ENCODE measurements at regions not wholly inside any gene's neighbourhood (a gene's known extent, or its start where the extent isn't known, plus 50 kb on each side); places are given as distances from the start of the nearest gene placed in this dataset.

DNA sequence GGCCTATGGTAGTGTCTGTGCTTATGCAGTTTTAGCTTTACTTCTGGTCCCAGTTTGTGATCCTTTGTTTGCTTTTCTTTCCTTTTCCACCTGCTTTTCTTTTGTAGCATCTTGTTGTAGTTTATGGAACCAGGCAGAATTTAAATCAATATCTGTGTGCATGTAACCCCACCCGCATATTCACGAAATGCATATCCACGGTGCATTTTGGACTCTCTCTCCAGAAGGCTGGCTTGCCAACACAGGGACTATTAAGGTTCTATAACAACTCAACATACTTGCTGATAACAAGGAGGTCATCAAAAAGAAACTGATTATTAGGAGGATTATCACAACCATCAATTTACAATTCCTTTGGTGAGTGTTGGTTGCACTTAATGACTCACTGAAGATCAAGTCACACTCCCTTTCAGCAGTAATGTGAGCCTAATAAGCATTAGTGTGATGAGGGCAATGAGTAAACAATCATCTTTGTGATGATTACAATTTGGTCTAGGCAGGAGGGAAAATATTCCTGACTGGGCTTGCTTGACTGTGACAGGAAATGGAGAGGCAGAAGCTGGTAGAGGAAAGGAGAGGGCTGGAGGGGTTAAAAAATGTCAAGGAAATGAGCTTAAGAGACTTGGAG, 378.6 kb downstream of the REEP3 start:
- TF ChIP-seq, protein P1, sequence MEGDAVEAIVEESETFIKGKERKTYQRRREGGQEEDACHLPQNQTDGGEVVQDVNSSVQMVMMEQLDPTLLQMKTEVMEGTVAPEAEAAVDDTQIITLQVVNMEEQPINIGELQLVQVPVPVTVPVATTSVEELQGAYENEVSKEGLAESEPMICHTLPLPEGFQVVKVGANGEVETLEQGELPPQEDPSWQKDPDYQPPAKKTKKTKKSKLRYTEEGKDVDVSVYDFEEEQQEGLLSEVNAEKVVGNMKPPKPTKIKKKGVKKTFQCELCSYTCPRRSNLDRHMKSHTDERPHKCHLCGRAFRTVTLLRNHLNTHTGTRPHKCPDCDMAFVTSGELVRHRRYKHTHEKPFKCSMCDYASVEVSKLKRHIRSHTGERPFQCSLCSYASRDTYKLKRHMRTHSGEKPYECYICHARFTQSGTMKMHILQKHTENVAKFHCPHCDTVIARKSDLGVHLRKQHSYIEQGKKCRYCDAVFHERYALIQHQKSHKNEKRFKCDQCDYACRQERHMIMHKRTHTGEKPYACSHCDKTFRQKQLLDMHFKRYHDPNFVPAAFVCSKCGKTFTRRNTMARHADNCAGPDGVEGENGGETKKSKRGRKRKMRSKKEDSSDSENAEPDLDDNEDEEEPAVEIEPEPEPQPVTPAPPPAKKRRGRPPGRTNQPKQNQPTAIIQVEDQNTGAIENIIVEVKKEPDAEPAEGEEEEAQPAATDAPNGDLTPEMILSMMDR (IDR thresholded peaks at IDR 0.05; ENCODE audit: insufficient read depth, low read length, poor library complexity, severe bottlenecking): no peak
- no peak for DNase-seq (ENCODE audit: low read depth)

DNA sequence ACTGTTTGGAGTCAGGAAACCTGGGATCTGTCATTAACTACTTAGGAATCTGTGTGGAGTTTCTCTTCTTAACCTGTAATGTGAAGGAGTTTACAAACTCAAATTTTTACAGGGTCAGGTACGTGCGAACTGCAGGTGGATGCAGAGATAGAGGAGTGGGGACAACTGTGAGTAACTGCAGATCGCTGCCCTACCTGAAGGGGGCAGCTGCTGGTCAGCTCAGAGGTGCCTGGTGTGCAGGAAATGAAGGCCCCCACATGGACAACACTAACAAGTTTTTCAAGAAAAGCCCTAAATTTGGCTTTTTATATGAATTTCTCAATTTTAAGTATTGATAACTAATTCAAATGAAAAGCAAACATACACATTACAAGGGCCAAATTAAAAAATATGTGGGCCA, 380.0 kb downstream of the REEP3 start:
- TF ChIP-seq, protein P1 (IDR thresholded peaks at IDR 0.05; ENCODE audit: insufficient read depth, low read length, poor library complexity, severe bottlenecking): no peak
- Histone ChIP-seq H3K27me3 (ENCODE audit: control insufficient read depth, insufficient read depth, low read length) (no peaks in the 10 kb centered on the region), H3K4me3 (ENCODE audit: low read depth, low read length) (no peak overlapping the region), H3K36me3 (ENCODE audit: control insufficient read depth, insufficient read depth, low read length) (no peaks in the 10 kb centered on the region)
- DNase-seq (ENCODE audit: low read depth): no peak

More for the DNA sequence above, 378.6 kb downstream of the REEP3 start:
- Histone ChIP-seq H3K4me3 (ENCODE audit: low read depth, low read length) (no peak overlapping the region), H3K27me3 (ENCODE audit: control insufficient read depth, insufficient read depth, low read length) (no peaks in the 10 kb centered on the region), H3K36me3 (ENCODE audit: control insufficient read depth, insufficient read depth, low read length) (no peaks in the 10 kb centered on the region)

DNA sequence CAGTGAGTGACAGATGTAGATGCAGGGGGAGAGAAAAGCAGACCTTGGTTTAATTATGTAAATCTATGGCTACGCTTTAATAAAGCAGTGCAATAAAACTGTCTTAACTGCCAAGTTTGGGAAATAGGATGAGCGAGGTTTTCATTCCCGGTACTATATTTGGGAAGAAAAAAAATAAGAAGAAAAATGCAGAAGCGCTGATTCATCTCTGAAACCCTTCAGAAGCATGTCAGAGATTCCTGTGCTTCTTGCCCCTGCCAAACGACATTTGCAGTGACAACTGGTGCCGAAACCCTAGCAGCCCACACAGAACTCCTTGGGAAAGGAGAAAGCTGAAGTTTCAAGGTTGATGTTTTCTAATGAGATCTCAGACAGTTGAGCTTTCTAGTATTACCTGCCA, 380.7 kb downstream of the REEP3 start:
- no peaks in the 10 kb centered on the region for H3K27me3 ChIP-seq (ENCODE audit: control insufficient read depth, insufficient read depth, low read length)
- DNase-seq (ENCODE audit: low read depth): no peak
- H3K36me3 ChIP-seq (ENCODE audit: control insufficient read depth, insufficient read depth, low read length): no peaks in the 10 kb centered on the region
- H3K4me3 ChIP-seq (ENCODE audit: low read depth, low read length): no peak overlapping the region
- TF ChIP-seq, protein P1 (IDR thresholded peaks at IDR 0.05; ENCODE audit: insufficient read depth, low read length, poor library complexity, severe bottlenecking): no peak

DNA sequence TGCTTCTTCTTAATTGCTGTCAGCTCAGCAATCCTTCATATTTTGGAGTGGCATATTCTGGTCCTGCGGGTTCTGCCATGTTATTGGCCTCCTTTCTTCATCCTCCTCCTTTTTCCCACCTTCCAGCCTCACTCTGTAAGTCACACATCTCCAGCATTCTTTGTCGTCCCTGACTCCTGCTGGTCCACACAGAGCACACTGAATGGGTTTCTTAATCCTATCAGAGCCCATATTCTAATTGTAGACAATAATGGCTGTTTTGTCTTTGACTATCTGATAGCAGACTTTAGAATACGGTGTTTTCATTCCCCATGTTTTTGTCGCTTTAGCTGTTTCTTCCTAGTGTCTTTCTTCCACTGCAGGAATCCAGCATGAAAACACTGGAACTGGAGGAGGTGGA, 389.6 kb downstream of the REEP3 start:
- TF ChIP-seq, protein P1 (IDR thresholded peaks at IDR 0.05; ENCODE audit: insufficient read depth, low read length, poor library complexity, severe bottlenecking): no peak
- DNase-seq (ENCODE audit: low read depth): no peak
- H3K4me3 ChIP-seq (ENCODE audit: low read depth, low read length): no peak overlapping the region
- H3K27me3 ChIP-seq (ENCODE audit: control insufficient read depth, insufficient read depth, low read length): no peaks in the 10 kb centered on the region
- H3K36me3 ChIP-seq (ENCODE audit: control insufficient read depth, insufficient read depth, low read length): no peaks in the 10 kb centered on the region

DNA sequence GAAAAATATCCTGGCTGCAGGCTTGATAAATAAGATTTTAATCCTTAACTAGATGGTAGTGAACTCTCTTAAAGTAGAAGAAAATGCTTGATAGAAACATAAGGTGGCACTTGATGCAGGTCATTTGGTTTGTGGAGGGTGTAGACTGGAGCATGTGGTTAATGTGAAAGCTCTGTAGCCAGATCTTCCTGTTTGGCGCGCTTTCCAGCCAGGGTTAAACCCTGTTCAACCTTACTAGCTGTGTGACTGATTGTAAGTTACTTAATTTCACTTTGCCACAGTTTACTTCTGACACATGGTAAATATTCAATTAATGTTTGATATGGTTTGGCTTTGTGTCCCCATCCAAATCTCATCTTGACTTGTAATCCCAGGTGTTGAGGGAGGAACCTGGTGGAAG, 394.0 kb downstream of the REEP3 start:
- no peaks in the 10 kb centered on the region for H3K36me3 ChIP-seq (ENCODE audit: control insufficient read depth, insufficient read depth, low read length)
- no peak for DNase-seq (ENCODE audit: low read depth)
- H3K4me3 ChIP-seq (ENCODE audit: low read depth, low read length): no peak overlapping the region
- no peaks in the 10 kb centered on the region for H3K27me3 ChIP-seq (ENCODE audit: control insufficient read depth, insufficient read depth, low read length)
- TF ChIP-seq, protein P1 (IDR thresholded peaks at IDR 0.05; ENCODE audit: insufficient read depth, low read length, poor library complexity, severe bottlenecking): no peak

DNA sequence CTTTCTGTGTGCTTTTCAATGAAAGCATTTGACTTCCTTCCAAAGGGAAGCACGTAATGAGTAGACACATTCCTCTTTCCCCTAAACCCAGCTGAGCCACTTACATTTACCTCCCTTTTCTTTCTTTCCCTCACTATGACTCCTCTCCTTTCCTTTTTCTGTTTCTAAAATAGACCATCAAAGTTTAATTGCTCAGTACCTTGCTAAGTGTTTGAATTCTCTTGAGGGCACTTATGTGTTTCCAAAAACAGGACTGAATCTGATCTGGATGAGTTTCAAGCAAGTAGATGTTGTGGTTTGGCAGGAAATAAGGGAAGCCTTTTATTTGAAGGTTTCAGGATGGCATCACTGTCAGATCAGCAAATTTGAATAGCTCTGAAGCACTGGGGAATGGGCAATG, 396.2 kb downstream of the REEP3 start:
- no peak for DNase-seq (ENCODE audit: low read depth)
- no peak overlapping the region for H3K4me3 ChIP-seq (ENCODE audit: low read depth, low read length)
- H3K36me3 ChIP-seq (ENCODE audit: control insufficient read depth, insufficient read depth, low read length): no peaks in the 10 kb centered on the region
- H3K27me3 ChIP-seq (ENCODE audit: control insufficient read depth, insufficient read depth, low read length): no peaks in the 10 kb centered on the region
- TF ChIP-seq, protein P1 (IDR thresholded peaks at IDR 0.05; ENCODE audit: insufficient read depth, low read length, poor library complexity, severe bottlenecking): no peak

Measured in kidney epithelial cell (primary cell).